Muscle of leg (tissue), 3 donors: ENCODE measurements at regions not wholly inside any gene's neighbourhood (a gene's known extent, or its start where the extent isn't known, plus 50 kb on each side); places are given as distances from the start of the nearest gene placed in this dataset.

Source experiments
- DNase-seq: peaks from one replicate; pipeline ENCODE4 v3.0.0; 2013
- H3K27ac ChIP-seq: one replicate; pipeline ENCODE4 v1.5.1; 2013; ENCODE audit warnings: mild to moderate bottlenecking, low read length, control low read depth
- H3K27me3 ChIP-seq: one replicate; pipeline ENCODE4 v1.6.1; 2013; ENCODE audit warnings: low read length; ENCODE audit not compliant: control insufficient read depth, insufficient read depth
- H3K36me3 ChIP-seq: one replicate; pipeline ENCODE4 v1.6.1; 2013; ENCODE audit warnings: low read length; ENCODE audit not compliant: control insufficient read depth, insufficient read depth
- H3K4me1 ChIP-seq: one replicate; pipeline ENCODE4 v1.6.1; 2013; ENCODE audit warnings: low read length; ENCODE audit not compliant: control insufficient read depth, insufficient read depth
- H3K4me3 ChIP-seq: one replicate; pipeline ENCODE4 v1.5.1; 2013; ENCODE audit warnings: low read length, control low read depth
- H3K9me3 ChIP-seq: replicated peaks from 2 replicates; pipeline ENCODE4 v1.6.1; 2013; ENCODE audit warnings: low read depth, low read length; ENCODE audit not compliant: control insufficient read depth
- WGBS: methylation state at CpG from one replicate; pipeline ENCODE4 v1.1.5; 2013; ENCODE audit warnings: missing lambda C conversion rate; ENCODE audit not compliant: insufficient coverage; 5-methylcytosine and 5-hydroxymethylcytosine counted together

GRCh38 chr22:34236527-34236926 is 316.3 kb upstream of the LARGE1 start:
- 63% methylated on average over 2 of the region's 3 CpGs for whole genome bisulfite sequencing
- H3K4me3 ChIP-seq, result no peak overlapping the region
- no peaks in the 10 kb centered on the region for H3K36me3 ChIP-seq
- H3K27ac ChIP-seq, result no peak overlapping the region
- H3K27me3 ChIP-seq, result no peaks in the 10 kb centered on the region
- peak; percentile 54 for DNase-seq
- peaks cover 2% of the 10 kb centered on the region for H3K9me3 ChIP-seq
- no peaks in the 10 kb centered on the region for H3K4me1 ChIP-seq

DNA sequence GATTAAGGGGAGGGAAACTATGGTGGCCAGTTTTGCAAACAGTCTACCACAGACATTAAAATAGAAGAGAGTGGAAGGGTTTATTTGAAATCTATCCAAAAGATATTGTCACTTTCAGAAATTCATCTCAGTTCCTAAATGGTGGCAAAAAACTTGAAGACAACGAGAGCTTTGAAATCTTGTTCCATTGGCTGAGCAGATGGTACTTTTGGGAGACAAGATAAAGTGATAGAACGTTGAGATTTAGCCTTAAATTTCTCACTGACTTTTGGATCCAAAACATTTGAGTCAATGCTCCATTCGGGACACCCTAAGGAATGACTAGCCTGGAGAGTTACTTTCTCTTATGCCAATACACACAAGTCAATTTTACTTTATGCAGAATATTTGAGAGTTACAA is 319.1 kb upstream of the LARGE1 start:
- Histone ChIP-seq H3K27me3 (no peaks in the 10 kb centered on the region), H3K36me3 (no peaks in the 10 kb centered on the region), H3K4me1 (no peaks in the 10 kb centered on the region), H3K4me3 (no peak overlapping the region), H3K9me3 (peaks cover 2% of the 10 kb centered on the region), H3K27ac (no peak overlapping the region)
- WGBS, result no CpG with 5 or more reads among the region's 3 CpGs
- no peak for DNase-seq

GRCh38 chr22:34243023-34243422 is 322.7 kb upstream of the LARGE1 start:
- Histone ChIP-seq H3K4me1 (no peaks in the 10 kb centered on the region), H3K36me3 (no peaks in the 10 kb centered on the region), H3K9me3 (no peaks in the 10 kb centered on the region), H3K4me3 (no peak overlapping the region), H3K27ac (no peak overlapping the region), H3K27me3 (no peaks in the 10 kb centered on the region)
- DNase-seq, result no peak
- 80% methylated on average over 2 of the region's 2 CpGs for WGBS

GRCh38 chr22:34255042-34255441 is 334.8 kb upstream of the LARGE1 start:
- Histone ChIP-seq H3K27ac (no peak overlapping the region), H3K4me1 (no peaks in the 10 kb centered on the region), H3K27me3 (no peaks in the 10 kb centered on the region), H3K36me3 (no peaks in the 10 kb centered on the region), H3K9me3 (no peaks in the 10 kb centered on the region), H3K4me3 (no peak overlapping the region)
- no peak for DNase-seq
- WGBS, result 67% methylated on average over 1 of the region's 1 CpG

GRCh38 chr22:34278121-34278520 is 357.8 kb upstream of the LARGE1 start:
- WGBS, result no CpG with 5 or more reads among the region's 1 CpG
- H3K9me3 ChIP-seq, result no peaks in the 10 kb centered on the region

DNA sequence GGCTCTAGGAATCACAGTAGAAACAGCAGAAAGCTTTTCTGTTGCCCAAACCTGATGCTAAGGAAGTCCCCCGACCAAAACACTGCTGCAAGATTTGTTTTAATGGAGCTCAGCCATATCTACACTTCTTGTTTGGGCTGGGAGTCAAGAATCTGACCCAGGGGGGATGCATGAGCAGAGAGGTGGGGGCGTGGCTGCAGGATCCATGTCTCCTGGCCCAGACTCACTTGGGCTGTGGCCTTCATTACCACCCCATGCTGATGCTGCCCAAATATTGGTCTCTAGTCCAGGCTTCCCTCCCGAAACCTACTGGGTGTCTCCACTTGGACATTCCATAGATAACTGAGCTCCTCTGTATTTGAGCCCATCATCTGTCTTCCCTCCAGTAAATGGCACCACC is 361.5 kb upstream of the LARGE1 start:
- H3K4me1 ChIP-seq, result no peaks in the 10 kb centered on the region
- H3K36me3 ChIP-seq, result no peaks in the 10 kb centered on the region
- H3K27ac ChIP-seq, result no peak overlapping the region
- peak; percentile 28 for DNase-seq
- H3K27me3 ChIP-seq, result peaks cover 2% of the 10 kb centered on the region
- WGBS, result 81% methylated on average over 1 of the region's 3 CpGs
- no peak overlapping the region for H3K4me3 ChIP-seq
- H3K9me3 ChIP-seq, result no peaks in the 10 kb centered on the region

More at GRCh38 chr22:34278121-34278520, 357.8 kb upstream of the LARGE1 start:
- H3K4me1 ChIP-seq, result no peaks in the 10 kb centered on the region
- H3K36me3 ChIP-seq, result no peaks in the 10 kb centered on the region
- H3K27me3 ChIP-seq, result no peaks in the 10 kb centered on the region
- H3K27ac ChIP-seq, result no peak overlapping the region
- H3K4me3 ChIP-seq, result no peak overlapping the region
- DNase-seq, result peak; percentile 26

DNA sequence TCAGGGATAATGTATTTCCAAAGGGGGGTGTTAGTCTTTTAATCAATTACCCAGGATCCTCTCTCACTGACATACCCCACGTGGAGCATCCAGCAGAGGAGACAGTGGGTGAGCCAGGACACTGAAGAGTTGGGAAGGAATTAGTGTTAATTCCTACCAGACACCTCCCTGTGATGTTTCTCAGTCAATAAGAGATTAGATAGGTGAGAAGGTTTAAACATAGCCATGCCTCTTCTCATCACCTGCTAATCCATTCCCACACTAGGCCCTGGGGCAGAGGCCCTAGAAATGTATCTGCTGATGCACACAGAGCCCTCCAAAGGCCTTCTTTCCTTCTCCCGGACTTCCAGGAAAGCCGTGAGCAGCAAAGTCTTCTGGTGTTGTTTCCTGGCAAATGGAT is 363.6 kb upstream of the LARGE1 start:
- peaks cover 2% of the 10 kb centered on the region for H3K27me3 ChIP-seq
- no peak overlapping the region for H3K4me3 ChIP-seq
- no peak for DNase-seq
- H3K36me3 ChIP-seq, result no peaks in the 10 kb centered on the region
- no CpG with 5 or more reads among the region's 3 CpGs for WGBS
- no peak overlapping the region for H3K27ac ChIP-seq
- no peaks in the 10 kb centered on the region for H3K9me3 ChIP-seq
- no peaks in the 10 kb centered on the region for H3K4me1 ChIP-seq

- H3K27me3 ChIP-seq, result peaks cover 2% of the 10 kb centered on the region
- peak; percentile 22 for DNase-seq
- no peak overlapping the region for H3K27ac ChIP-seq
- H3K4me3 ChIP-seq, result no peak overlapping the region
- H3K9me3 ChIP-seq, result no peaks in the 10 kb centered on the region
- no peaks in the 10 kb centered on the region for H3K4me1 ChIP-seq
- no peaks in the 10 kb centered on the region for H3K36me3 ChIP-seq
- WGBS, result no CpG with 5 or more reads among the region's 4 CpGs
These were observed 373.0 kb upstream of the LARGE1 start for GRCh38 chr22:34293324-34293723.

DNA sequence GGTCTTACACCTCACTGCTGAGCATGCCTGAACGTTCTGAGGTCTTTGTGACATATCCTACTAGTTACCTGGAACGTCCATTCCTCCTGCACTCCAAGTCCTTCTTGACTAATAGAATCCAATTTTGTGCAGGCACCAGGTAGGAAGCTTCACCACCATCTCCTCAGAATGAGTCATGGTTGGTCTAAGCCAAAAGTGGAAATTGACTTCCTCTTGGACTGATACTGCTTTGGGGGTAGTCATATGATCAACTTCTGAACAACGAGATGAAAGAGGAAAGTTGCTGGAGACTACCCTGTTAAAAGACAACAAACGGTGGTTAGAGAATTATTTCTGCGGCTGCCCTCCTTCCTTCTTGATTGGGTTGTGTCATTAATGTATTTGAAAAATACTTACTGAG is 374.2 kb upstream of the LARGE1 start:
- H3K27ac ChIP-seq, result no peak overlapping the region
- no peaks in the 10 kb centered on the region for H3K9me3 ChIP-seq
- no peak for DNase-seq
- WGBS, result 60% methylated on average over 2 of the region's 5 CpGs
- no peak overlapping the region for H3K4me3 ChIP-seq
- H3K36me3 ChIP-seq, result no peaks in the 10 kb centered on the region
- no peaks in the 10 kb centered on the region for H3K4me1 ChIP-seq
- H3K27me3 ChIP-seq, result no peaks in the 10 kb centered on the region

- Histone ChIP-seq H3K36me3 (no peaks in the 10 kb centered on the region), H3K4me1 (no peaks in the 10 kb centered on the region), H3K4me3 (no peak overlapping the region), H3K27me3 (no peaks in the 10 kb centered on the region), H3K27ac (no peak overlapping the region), H3K9me3 (no peaks in the 10 kb centered on the region)
- DNase-seq, result no peak
- 80% methylated on average over 3 of the region's 3 CpGs for WGBS
These were observed 374.7 kb upstream of the LARGE1 start for GRCh38 chr22:34294986-34295385.

- 100% methylated on average over 1 of the region's 2 CpGs for WGBS
- no peak overlapping the region for H3K4me3 ChIP-seq
- H3K36me3 ChIP-seq, result no peaks in the 10 kb centered on the region
- H3K27ac ChIP-seq, result no peak overlapping the region
- H3K27me3 ChIP-seq, result no peaks in the 10 kb centered on the region
- no peaks in the 10 kb centered on the region for H3K4me1 ChIP-seq
- no peak for DNase-seq
- H3K9me3 ChIP-seq, result no peaks in the 10 kb centered on the region
These were observed 376.2 kb upstream of the LARGE1 start for GRCh38 chr22:34296461-34296860.
